Upper lobe of left lung (tissue), 6 donors: ENCODE measurements at regions not wholly inside any gene's neighbourhood (a gene's known extent, or its start where the extent isn't known, plus 50 kb on each side); places are given as distances from the start of the nearest gene placed in this dataset.

Experiments used
- ATAC-seq, 2 donors: fragments of 200-7000 bp; cut with Tn5 transposase; one replicate each; pipeline ENCODE4 v1.9.1; 2022; ENCODE audit warnings: mild to moderate bottlenecking in 2 of 2, moderate library complexity in 2 of 2; ENCODE audit not compliant: low FRiP score in 2 of 2
- DNase-seq, 2 donors: peaks; one replicate each; pipeline ENCODE4 v3.0.0-alpha.2; 2019 to 2020
- H3K27ac ChIP-seq, 4 donors: fragments of 200-600 bp; sonication (generic); one replicate each; pipeline ENCODE4 v1.5.1; 2016 to 2019
- H3K27me3 ChIP-seq, 4 donors: fragments of 200-600 bp; sonication (generic); one replicate each; pipeline ENCODE4 v1.5.1; 2017 to 2019
- H3K36me3 ChIP-seq, 4 donors: fragments of 200-600 bp; sonication (generic); one replicate each; pipeline ENCODE4 v1.5.1; 2016 to 2019
- H3K4me1 ChIP-seq, 4 donors: fragments of 200-600 bp; sonication (generic); one replicate each; pipeline ENCODE4 v1.5.1; 2018 to 2019
- H3K4me3 ChIP-seq, 4 donors: fragments of 200-600 bp; sonication (generic); one replicate each; pipeline ENCODE4 v1.5.1; 2017 to 2019; ENCODE audit warnings: mild to moderate bottlenecking in 2 of 4, moderate library complexity in 1 of 4
- H3K9me3 ChIP-seq, 4 donors: fragments of 200-600 bp; sonication (generic); one replicate each; pipeline ENCODE4 v1.5.1; 2018 to 2019
- CTCF ChIP-seq, 6 experiments: fragments of 450-650 bp in 4 of 6; fragments of 200-600 bp in 2 of 6; sonication (generic) in 2 of 6; IDR thresholded peaks; one replicate each; pipeline ENCODE4 v1.5.1; 2016 to 2019; ENCODE audit warnings: antibody characterized with exemption in 6 of 6
- EP300 ChIP-seq, 4 donors: sonication (generic); formaldehyde crosslinking; IDR thresholded peaks; one replicate each; pipeline ENCODE4 v1.5.1; 2017; ENCODE audit warnings: antibody characterized with exemption in 4 of 4, control low read depth in 2 of 4
- POLR2A ChIP-seq, 4 donors: fragments of 450-650 bp; IDR thresholded peaks; one replicate each; pipeline ENCODE4 v1.5.1; 2016 to 2017; ENCODE audit warnings: antibody characterized with exemption in 4 of 4, mild to moderate bottlenecking in 2 of 4
- POLR2AphosphoS5 ChIP-seq, 2 donors: sonication (generic); formaldehyde crosslinking; IDR thresholded peaks; one replicate each; pipeline ENCODE4 v1.5.1; 2017; ENCODE audit warnings: antibody characterized with exemption in 2 of 2
- WGBS, 2 donors: methylation state at CpG; one replicate each; pipeline ENCODE4 v1.1.5; 2017 to 2018; 5-methylcytosine and 5-hydroxymethylcytosine counted together
- donor health status: DM: no; HTN: no; CAD: no; lungs with moderate emphysema.
- donor health status: DM: no; HTN: yes; CAD: no; lungs with severe emphysema.

- WGBS, 2 donors = 21 to 25% methylated on average over 6 of the region's 6 CpGs
- Histone ChIP-seq H3K27ac (peak overlapping the region in 1 of 4 donors; percentile 75), H3K4me3 (no peak overlapping the region), H3K4me1 (peaks cover 0 to 5% (median 2%) of the 10 kb centered on the region in 4 donors), H3K27me3 (no peaks in the 10 kb centered on the region), H3K9me3 (no peaks in the 10 kb centered on the region), H3K36me3 (no peaks in the 10 kb centered on the region)
- TF ChIP-seq EP300 (IDR thresholded peaks at IDR 0.05) (peak in 2 of 4 donors; percentile 36 to 77), POLR2A (IDR thresholded peaks at IDR 0.05) (no peak), POLR2AphosphoS5 (IDR thresholded peaks at IDR 0.05) (peak in 1 of 2 donors; percentile 78)
- DNase-seq (no peak), ATAC-seq (no peak)
Measured at GRCh38 chr17:6327007-6327406, 107.9 kb downstream of the AIPL1 start.

DNA sequence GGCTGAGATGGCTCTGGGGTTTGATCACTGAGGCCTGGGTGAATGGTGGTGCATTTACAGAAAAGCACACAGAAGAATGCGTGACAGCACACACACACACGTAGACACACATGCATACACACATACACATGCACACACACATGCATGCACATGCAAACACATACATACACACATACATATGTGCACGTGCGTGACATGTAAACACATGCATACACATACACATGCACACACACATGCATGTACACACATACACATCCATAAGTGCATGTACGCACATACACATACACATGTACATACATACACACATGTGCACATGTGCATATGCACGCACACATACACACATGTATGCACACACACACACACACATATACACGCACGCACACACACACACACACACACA is 108.4 kb downstream of the AIPL1 start:
- H3K27ac ChIP-seq = no peak overlapping the region
- H3K4me3 ChIP-seq = no peak overlapping the region
- peaks cover 0 to 5% (median 2%) of the 10 kb centered on the region in 4 donors for H3K4me1 ChIP-seq
- no peaks in the 10 kb centered on the region for H3K27me3 ChIP-seq
- ATAC-seq = peak in 1 of 2 donors; percentile 35
- H3K36me3 ChIP-seq = no peaks in the 10 kb centered on the region
- DNase-seq = no peak
- no peak for TF ChIP-seq CTCF (IDR thresholded peaks at IDR 0.05)
- TF ChIP-seq POLR2A (IDR thresholded peaks at IDR 0.05) = no peak
- no peaks in the 10 kb centered on the region for H3K9me3 ChIP-seq
- WGBS, 2 donors = 70 to 73% methylated on average over 8 of the region's 8 CpGs

DNA sequence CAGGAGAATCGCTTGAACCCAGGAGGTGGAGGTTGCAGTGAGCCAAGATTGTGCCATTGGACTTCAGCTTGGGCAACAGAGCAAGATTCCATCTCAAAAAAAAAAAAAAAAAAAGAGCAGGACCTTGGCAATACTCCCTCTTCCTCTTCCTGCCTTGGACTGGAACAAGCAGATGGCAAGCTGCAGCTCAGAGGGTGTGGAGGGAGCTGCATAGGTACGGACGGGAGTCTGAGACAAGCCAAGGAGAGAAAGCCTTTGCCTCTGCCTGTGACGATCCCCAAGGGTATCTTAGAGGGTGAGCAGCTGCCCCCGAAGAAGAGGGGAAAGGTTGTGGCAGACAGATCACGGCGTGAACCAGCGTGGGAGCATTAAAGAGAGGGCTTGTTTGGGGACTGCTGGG is 109.2 kb downstream of the AIPL1 start:
- WGBS, 2 donors = 78 to 85% methylated on average over 8 of the region's 8 CpGs
- Histone ChIP-seq H3K4me1 (peaks cover 0 to 5% (median 2%) of the 10 kb centered on the region in 4 donors), H3K4me3 (no peak overlapping the region), H3K27me3 (no peaks in the 10 kb centered on the region), H3K27ac (peak overlapping the region in 1 of 4 donors; percentile 71), H3K9me3 (no peaks in the 10 kb centered on the region), H3K36me3 (no peaks in the 10 kb centered on the region)
- DNase-seq (no peak), ATAC-seq (no peak)
- TF ChIP-seq EP300 (IDR thresholded peaks at IDR 0.05) (no peak), POLR2AphosphoS5 (IDR thresholded peaks at IDR 0.05) (no peak), POLR2A (IDR thresholded peaks at IDR 0.05) (no peak), CTCF (IDR thresholded peaks at IDR 0.05) (no peak)

GRCh38 chr17:6325051-6325450 is 109.9 kb downstream of the AIPL1 start:
- no peak for ATAC-seq
- DNase-seq = no peak
- no peaks in the 10 kb centered on the region for H3K9me3 ChIP-seq
- H3K27ac ChIP-seq = no peak overlapping the region
- peaks cover 0 to 5% (median 2%) of the 10 kb centered on the region in 4 donors for H3K4me1 ChIP-seq
- no peaks in the 10 kb centered on the region for H3K36me3 ChIP-seq
- no peak overlapping the region for H3K4me3 ChIP-seq
- 82 to 87% methylated on average over 6 of the region's 6 CpGs for WGBS, 2 donors
- TF ChIP-seq POLR2AphosphoS5 (IDR thresholded peaks at IDR 0.05) (no peak), EP300 (IDR thresholded peaks at IDR 0.05) (no peak), CTCF (IDR thresholded peaks at IDR 0.05) (no peak), POLR2A (IDR thresholded peaks at IDR 0.05) (no peak)
- no peaks in the 10 kb centered on the region for H3K27me3 ChIP-seq

DNA sequence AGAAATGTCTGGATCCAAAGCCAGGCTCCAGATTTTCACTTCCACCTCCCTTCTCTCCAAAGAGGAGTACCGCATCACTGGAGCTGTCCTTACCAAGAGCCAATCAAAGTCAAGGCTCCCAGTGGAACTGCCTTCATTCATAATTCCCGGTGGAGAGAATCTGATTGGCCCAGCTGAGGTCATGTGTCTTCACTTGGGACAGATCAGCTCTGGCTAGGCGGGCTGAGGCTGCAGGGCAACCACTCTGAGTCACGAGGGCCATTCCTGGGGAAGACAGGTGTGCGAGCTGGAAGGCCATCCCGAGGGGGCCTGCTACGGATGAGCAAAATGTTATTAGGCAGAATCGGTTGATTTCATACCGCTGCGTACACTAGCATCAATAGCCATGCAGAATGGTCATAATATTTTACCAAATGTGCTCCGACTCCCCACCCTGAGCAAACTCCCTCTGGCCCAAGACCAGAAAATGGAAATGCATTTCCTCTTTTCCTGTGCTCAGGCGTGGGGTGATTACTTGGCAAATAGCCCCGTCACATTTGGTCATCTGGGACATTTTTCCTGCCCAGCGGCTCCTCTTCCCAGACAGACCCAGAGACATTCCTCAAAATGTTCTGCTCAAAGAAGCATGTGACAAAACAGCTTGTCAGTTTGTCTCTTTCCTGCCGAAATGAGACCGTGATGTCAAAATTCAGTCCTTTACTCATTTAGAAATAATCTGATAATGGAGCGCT is 111.1 kb downstream of the AIPL1 start:
- DNase-seq (no peak), ATAC-seq (no peak)
- Histone ChIP-seq H3K27ac (no peak overlapping the region), H3K4me3 (no peak overlapping the region), H3K4me1 (peaks cover 0 to 5% (median 2%) of the 10 kb centered on the region in 4 donors), H3K27me3 (no peaks in the 10 kb centered on the region), H3K36me3 (no peaks in the 10 kb centered on the region), H3K9me3 (no peaks in the 10 kb centered on the region)
- WGBS, 2 donors = 43 to 54% methylated on average over 13 to 17 of the region's 17 CpGs
- TF ChIP-seq POLR2AphosphoS5 (IDR thresholded peaks at IDR 0.05) (peak in 1 of 2 donors; percentile 22), EP300 (IDR thresholded peaks at IDR 0.05) (no peak), POLR2A (IDR thresholded peaks at IDR 0.05) (no peak)

GRCh38 chr17:6322316-6322715 is 112.6 kb downstream of the AIPL1 start:
- ATAC-seq (no peak), DNase-seq (no peak)
- H3K9me3 ChIP-seq = no peaks in the 10 kb centered on the region
- no peaks in the 10 kb centered on the region for H3K27me3 ChIP-seq
- 93% methylated on average over 4 of the region's 4 CpGs for WGBS, 2 donors
- TF ChIP-seq POLR2AphosphoS5 (IDR thresholded peaks at IDR 0.05) (no peak), EP300 (IDR thresholded peaks at IDR 0.05) (no peak), CTCF (IDR thresholded peaks at IDR 0.05) (no peak), POLR2A (IDR thresholded peaks at IDR 0.05) (no peak)
- no peak overlapping the region for H3K4me3 ChIP-seq
- no peaks in the 10 kb centered on the region for H3K36me3 ChIP-seq
- no peak overlapping the region for H3K27ac ChIP-seq
- peaks cover 0 to 3% (median 1%) of the 10 kb centered on the region in 4 donors for H3K4me1 ChIP-seq
